ENCODE measurements at regions not wholly inside any gene's neighbourhood (a gene's known extent, or its start where the extent isn't known, plus 50 kb on each side); places are given as distances from the start of the nearest gene placed in this dataset.

DNA sequence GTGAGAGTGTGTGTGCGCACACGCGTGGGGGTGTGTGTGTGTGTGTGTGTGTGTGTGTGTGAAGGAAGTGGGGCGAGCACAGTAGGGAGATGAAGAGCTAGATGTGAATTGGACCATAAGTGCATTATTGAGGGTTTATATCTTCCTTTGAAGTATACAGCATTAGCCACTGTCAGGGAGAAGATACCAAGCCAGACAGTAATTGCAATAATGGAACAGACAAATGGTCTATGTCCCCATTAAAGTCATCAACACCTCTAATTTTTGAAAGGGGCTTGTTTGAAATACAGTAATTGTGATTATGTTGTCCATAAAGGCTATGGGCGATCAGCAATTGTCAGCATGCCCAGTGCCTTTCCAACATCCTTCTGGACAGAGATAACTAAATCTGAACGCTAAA, 429.2 kb upstream of the NR2F2 start:
- no peak for TF ChIP-seq POLR2AphosphoS5 (IDR thresholded peaks at IDR 0.05)
- TF ChIP-seq, protein P1, sequence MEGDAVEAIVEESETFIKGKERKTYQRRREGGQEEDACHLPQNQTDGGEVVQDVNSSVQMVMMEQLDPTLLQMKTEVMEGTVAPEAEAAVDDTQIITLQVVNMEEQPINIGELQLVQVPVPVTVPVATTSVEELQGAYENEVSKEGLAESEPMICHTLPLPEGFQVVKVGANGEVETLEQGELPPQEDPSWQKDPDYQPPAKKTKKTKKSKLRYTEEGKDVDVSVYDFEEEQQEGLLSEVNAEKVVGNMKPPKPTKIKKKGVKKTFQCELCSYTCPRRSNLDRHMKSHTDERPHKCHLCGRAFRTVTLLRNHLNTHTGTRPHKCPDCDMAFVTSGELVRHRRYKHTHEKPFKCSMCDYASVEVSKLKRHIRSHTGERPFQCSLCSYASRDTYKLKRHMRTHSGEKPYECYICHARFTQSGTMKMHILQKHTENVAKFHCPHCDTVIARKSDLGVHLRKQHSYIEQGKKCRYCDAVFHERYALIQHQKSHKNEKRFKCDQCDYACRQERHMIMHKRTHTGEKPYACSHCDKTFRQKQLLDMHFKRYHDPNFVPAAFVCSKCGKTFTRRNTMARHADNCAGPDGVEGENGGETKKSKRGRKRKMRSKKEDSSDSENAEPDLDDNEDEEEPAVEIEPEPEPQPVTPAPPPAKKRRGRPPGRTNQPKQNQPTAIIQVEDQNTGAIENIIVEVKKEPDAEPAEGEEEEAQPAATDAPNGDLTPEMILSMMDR (IDR thresholded peaks at IDR 0.05) = no peak
